Left lung (tissue), 4 donors: ENCODE measurements at regions not wholly inside any gene's neighbourhood (a gene's known extent, or its start where the extent isn't known, plus 50 kb on each side); places are given as distances from the start of the nearest gene placed in this dataset.
A peak's percentile ranks its signal among the peaks of the same experiment; 100 is the strongest.

Experiments
- ATAC-seq: fragments of 200-7000 bp; cut with Tn5 transposase; one replicate; pipeline ENCODE4 v1.9.1; 2020; ENCODE audit warnings: moderate library complexity
- DNase-seq, 4 donors: peaks; one replicate each; pipeline ENCODE4 v3.0.0-alpha.2; 2013 to 2020
- H3K27ac ChIP-seq, 2 donors: fragments of 200-600 bp; sonication (generic) in 1 of 2; one replicate each; pipeline versions ENCODE4 v1.5.0 to v1.8.0; 2020 to 2021
- H3K27me3 ChIP-seq, 2 donors: fragments of 200-600 bp; sonication (generic) in 1 of 2; one replicate each; pipeline versions ENCODE4 v1.5.0 to v1.8.0; 2020 to 2021
- H3K36me3 ChIP-seq, 2 donors: fragments of 200-600 bp; sonication (generic) in 1 of 2; one replicate each; pipeline versions ENCODE4 v1.5.0 to v1.8.0; 2020 to 2021
- H3K4me1 ChIP-seq, 2 donors: fragments of 200-600 bp; one replicate each; pipeline ENCODE4 v1.8.0; 2021
- H3K4me3 ChIP-seq, 2 donors: fragments of 200-600 bp; sonication (generic) in 1 of 2; one replicate each; pipeline versions ENCODE4 v1.5.0 to v1.8.0; 2020 to 2021; ENCODE audit warnings: mild to moderate bottlenecking in 1 of 2
- H3K9me3 ChIP-seq, 2 donors: fragments of 200-600 bp; sonication (generic) in 1 of 2; one replicate each; pipeline versions ENCODE4 v1.5.0 to v1.8.0; 2020 to 2021
- CTCF ChIP-seq, 2 donors: fragments of 200-600 bp; sonication (generic) in 1 of 2; IDR thresholded peaks; one replicate each; pipeline versions ENCODE4 v1.5.0 to v1.8.0; 2021; ENCODE audit warnings: antibody characterized with exemption in 2 of 2
- intact Hi-C, 2 donors: fragments of 100-400 bp; cut with DNase I; formaldehyde crosslinking; loops; one replicate each; pipeline versions ENCODE4 v1.11.2 to v1.14.2; 2022
- donor health status: DM: no; HTN: yes; CAD: no.
- donor health status: DM: no; HTN: no; CAD: no.

- intact Hi-C loops: no loop called here
- ATAC-seq (no peak), DNase-seq (peak in 1 of 4 donors; percentile 54)
- TF ChIP-seq CTCF (IDR thresholded peaks at IDR 0.05): no peak
- Histone ChIP-seq H3K4me1 (no peaks in the 10 kb centered on the region), H3K36me3 (no peaks in the 10 kb centered on the region), H3K27ac (no peak overlapping the region), H3K27me3 (no peaks in the 10 kb centered on the region), H3K4me3 (no peak overlapping the region), H3K9me3 (peaks cover 0 to 18% of the 10 kb centered on the region in 2 donors)
These were observed 1275.2 kb upstream of the CNTN5 start for GRCh38 chr11:97745515-97746050.

DNA sequence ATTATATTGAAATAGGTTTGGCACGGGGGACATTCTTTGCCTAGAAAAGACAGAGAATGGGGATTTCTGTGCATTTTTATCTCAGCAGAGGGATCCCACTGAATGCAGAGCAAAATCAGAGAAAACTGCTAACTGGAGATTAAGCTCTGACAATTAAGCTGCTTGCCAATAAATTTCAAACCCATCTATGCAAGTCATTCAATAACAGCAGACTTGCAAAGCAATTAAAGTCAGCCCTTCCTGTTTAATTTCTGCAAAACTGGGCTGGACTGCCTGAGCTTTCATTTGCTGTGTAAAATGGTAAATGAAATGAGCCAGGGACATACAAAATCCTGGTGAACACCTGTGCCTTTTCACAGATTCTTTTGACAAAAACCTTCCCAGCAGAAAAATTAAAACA lies 1273.9 kb upstream of the CNTN5 start:
- H3K4me3 ChIP-seq: no peak overlapping the region
- no peaks in the 10 kb centered on the region for H3K4me1 ChIP-seq
- no peak for TF ChIP-seq CTCF (IDR thresholded peaks at IDR 0.05)
- H3K9me3 ChIP-seq: peaks cover 0 to 23% of the 10 kb centered on the region in 2 donors
- DNase-seq (no peak), ATAC-seq (no peak)
- no peaks in the 10 kb centered on the region for H3K36me3 ChIP-seq
- intact Hi-C loops: no loop called here
- no peaks in the 10 kb centered on the region for H3K27me3 ChIP-seq
- no peak overlapping the region for H3K27ac ChIP-seq

GRCh38 chr11:97751405-97751804 lies 1269.3 kb upstream of the CNTN5 start:
- Histone ChIP-seq H3K36me3 (no peaks in the 10 kb centered on the region), H3K27ac (no peak overlapping the region), H3K4me1 (no peaks in the 10 kb centered on the region), H3K27me3 (no peaks in the 10 kb centered on the region), H3K9me3 (peaks cover 0 to 14% of the 10 kb centered on the region in 2 donors), H3K4me3 (no peak overlapping the region)
- intact Hi-C loops: no loop called here
- ATAC-seq: no peak
- DNase-seq: peak in 1 of 4 donors; percentile 47
- no peak for TF ChIP-seq CTCF (IDR thresholded peaks at IDR 0.05)

DNA sequence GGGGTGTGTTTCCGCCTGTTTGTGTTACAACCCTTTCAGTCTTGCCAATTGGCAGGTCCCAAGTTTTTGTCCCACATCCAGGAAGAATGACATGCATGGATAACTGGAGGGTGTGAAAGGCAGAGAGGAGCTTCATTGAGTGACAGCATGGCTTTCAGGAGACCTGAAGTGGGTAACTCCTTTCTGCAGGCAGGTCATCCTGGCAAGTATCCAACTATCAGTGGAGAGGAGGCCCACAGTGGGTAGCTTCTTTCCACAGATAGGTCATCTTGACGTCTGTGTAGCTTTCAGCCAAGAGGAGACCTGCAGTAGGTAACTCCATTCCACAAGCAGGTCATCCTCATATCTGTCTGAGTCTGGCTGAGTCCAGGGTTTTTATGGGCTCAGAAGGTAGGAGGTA lies 1268.8 kb upstream of the CNTN5 start:
- H3K36me3 ChIP-seq: no peaks in the 10 kb centered on the region
- H3K4me3 ChIP-seq: no peak overlapping the region
- H3K27ac ChIP-seq: no peak overlapping the region
- TF ChIP-seq CTCF (IDR thresholded peaks at IDR 0.05): no peak
- H3K27me3 ChIP-seq: no peaks in the 10 kb centered on the region
- DNase-seq (no peak), ATAC-seq (no peak)
- intact Hi-C loops: no loop called here
- no peaks in the 10 kb centered on the region for H3K4me1 ChIP-seq
- peaks cover 0 to 14% of the 10 kb centered on the region in 2 donors for H3K9me3 ChIP-seq

DNA sequence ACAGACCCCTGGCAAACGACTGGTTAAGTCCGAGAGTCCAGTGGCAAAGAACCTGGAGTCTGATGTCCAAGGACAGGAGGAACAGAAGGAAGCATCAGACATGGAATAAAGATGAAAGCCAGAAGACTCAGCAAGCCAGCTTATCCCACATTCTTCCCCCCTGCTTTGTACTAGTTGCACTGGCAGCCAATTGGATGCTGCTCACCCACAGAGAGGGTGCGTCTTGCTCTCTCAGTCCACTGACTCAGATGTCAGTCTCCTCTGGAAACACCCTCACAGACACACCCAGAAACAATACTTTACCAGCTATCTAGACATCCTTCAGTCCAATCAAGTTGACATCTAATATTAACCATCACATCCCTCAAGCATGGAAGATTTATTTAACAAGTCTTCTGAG lies 1265.8 kb upstream of the CNTN5 start:
- no peaks in the 10 kb centered on the region for H3K4me1 ChIP-seq
- DNase-seq (no peak), ATAC-seq (no peak)
- intact Hi-C loops: no loop called here
- H3K27ac ChIP-seq: no peak overlapping the region
- no peak for TF ChIP-seq CTCF (IDR thresholded peaks at IDR 0.05)
- peaks cover 0 to 14% of the 10 kb centered on the region in 2 donors for H3K9me3 ChIP-seq
- no peak overlapping the region for H3K4me3 ChIP-seq
- no peaks in the 10 kb centered on the region for H3K27me3 ChIP-seq
- no peaks in the 10 kb centered on the region for H3K36me3 ChIP-seq
